Panc1 (cell line): ENCODE measurements at regions not wholly inside any gene's neighbourhood (a gene's known extent, or its start where the extent isn't known, plus 50 kb on each side); places are given as distances from the start of the nearest gene placed in this dataset.
A peak's percentile ranks its signal among the peaks of the same experiment; 100 is the strongest.

Experiments used
- ATAC-seq: fragments of 200-7000 bp; cut with Tn5 transposase; 2 replicates; pipeline ENCODE4 v1.9.1; 2020; ENCODE audit warnings: mild to moderate bottlenecking, moderate library complexity
- BruUV-seq: library from RNA; stranded (reverse); fragments of 400-500 nt; replicated peaks from 2 replicates; lab custom pipeline; 2021; lab: Mats Ljungman, UMichigan
- CTCF ChIA-PET: fragments of 300-600 bp; sonication (Branson Sonifier 250); formaldehyde crosslinking; loops from one replicate; lab custom pipeline; 2022; ENCODE audit warnings: antibody characterized with exemption; lab: Charles Lee
- POLR2A ChIA-PET: fragments of 300-600 bp; sonication (Branson Sonifier 250); formaldehyde crosslinking; loops from one replicate; lab custom pipeline; 2022; ENCODE audit warnings: antibody characterized with exemption; lab: Charles Lee
- DNase-seq: peaks from one replicate; pipeline ENCODE4 v3.0.0-alpha.2; 2010; ENCODE audit warnings: low read depth, low spot score
- H3K27ac ChIP-seq: 2 replicates; pipeline ENCODE4 v1.5.1; 2011; ENCODE audit warnings: mild to moderate bottlenecking, low read length, inconsistent platforms
- H3K27me3 ChIP-seq: fragments of 200-500 bp; sonication (Bioruptor generic); 2 replicates; pipeline ENCODE4 v1.6.0; 2014; ENCODE audit warnings: low read length, inconsistent platforms; ENCODE audit not compliant: control insufficient read depth, insufficient read depth
- H3K36me3 ChIP-seq: fragments of 200-500 bp; sonication (Bioruptor generic); 2 replicates; pipeline ENCODE4 v1.5.1; 2014; ENCODE audit warnings: inconsistent platforms, mild to moderate bottlenecking, low read length, moderate library complexity; ENCODE audit not compliant: control insufficient read depth, insufficient read depth
- H3K4me1 ChIP-seq: 2 replicates; pipeline ENCODE4 v1.5.1; 2011; ENCODE audit warnings: inconsistent platforms, mild to moderate bottlenecking, low read length, moderate library complexity; ENCODE audit not compliant: control insufficient read depth, insufficient read depth
- H3K4me3 ChIP-seq, 2 experiments: 2 replicates each; pipeline ENCODE4 v1.5.1; 2011 to 2012; ENCODE audit warnings: low read depth in 2 of 2, low read length in 2 of 2, mild to moderate bottlenecking in 2 of 2, inconsistent platforms in 1 of 2, moderate library complexity in 1 of 2
- H3K9me3 ChIP-seq: fragments of 200-500 bp; sonication (Bioruptor generic); 2 replicates; pipeline ENCODE4 v1.5.1; 2014; ENCODE audit warnings: low read depth, mild to moderate bottlenecking, inconsistent platforms, low read length, moderate library complexity; ENCODE audit not compliant: control insufficient read depth, insufficient read depth
- CTCF ChIP-seq: fragments of 450-650 bp; IDR thresholded peaks from 2 replicates; pipeline ENCODE4 v1.5.1; 2017; ENCODE audit warnings: mild to moderate bottlenecking
- POLR2AphosphoS5 ChIP-seq: IDR thresholded peaks from 2 replicates; pipeline ENCODE4 v1.6.1; 2012; ENCODE audit warnings: mild to moderate bottlenecking, low read depth, low read length, moderate library complexity
- REST ChIP-seq, 2 experiments: IDR thresholded peaks; 2 replicates each; pipeline ENCODE4 v1.6.1; 2011 to 2012; ENCODE audit warnings: low read depth in 2 of 2, control low read depth in 1 of 2, low read length in 1 of 2, mild to moderate bottlenecking in 1 of 2, moderate library complexity in 1 of 2; ENCODE audit not compliant: insufficient read depth in 1 of 2
- SIN3A ChIP-seq: IDR thresholded peaks from 2 replicates; pipeline ENCODE4 v1.6.1; 2012; ENCODE audit warnings: low read depth, mild to moderate bottlenecking, low read length, moderate library complexity, borderline replicate concordance; ENCODE audit not compliant: insufficient read depth
- TCF7L2 ChIP-seq: IDR thresholded peaks from 2 replicates; pipeline ENCODE4 v1.6.1; 2011; ENCODE audit warnings: mild to moderate bottlenecking, low read depth, low read length, inconsistent platforms
- in situ Hi-C: cut with HindIII; loops from 2 replicates; pipeline ENCODE4 v1.10.0; 2016; ENCODE audit warnings: low sequenced_read_pairs, low pct_unique_long_range_greater_than_20kb
- intact Hi-C: fragments of 100-400 bp; cut with micrococcal nuclease; formaldehyde crosslinking; loops from one replicate; pipeline ENCODE4 v1.10.0; 2022; ENCODE audit not compliant: unreplicated experiment

GRCh38 chr21:41624674-41625310 lies 116.8 kb upstream of the TMPRSS2 start:
- ChIA-PET POLR2A (no interaction called here), CTCF (no interaction called here)
- Histone ChIP-seq H3K4me1 (no peaks in the 10 kb centered on the region; the same call in 1 of the 2 replicates), H3K9me3 (peaks cover 10% of the 10 kb centered on the region; the same call in 1 of the 2 replicates), H3K36me3 (no peaks in the 10 kb centered on the region), H3K4me3 (no peak overlapping the region), H3K27me3 (no peaks in the 10 kb centered on the region), H3K27ac (peak overlapping the region; percentile 71; the same call in 1 of the 2 replicates)
- TF ChIP-seq POLR2AphosphoS5 (no peak), SIN3A (no peak), CTCF (no peak), TCF7L2 (no peak), REST (IDR thresholded peaks at IDR 0.05; ENCODE audit: insufficient read depth in 1 of 2, low read depth in 2 of 2, low read length in 1 of 2) (no peak)
- no TSS peak for BruUV-seq
- intact Hi-C loops: no loop called here
- in situ Hi-C loops: loop anchor here (25.0 kb wide), 1 partner anchor 138 kb away; the partner anchor contains the start of gene RIPK4
- no peak for ATAC-seq
- DNase-seq: no peak

- no peak for TF ChIP-seq TCF7L2
- TF ChIP-seq REST (IDR thresholded peaks at IDR 0.05; ENCODE audit: insufficient read depth in 1 of 2, low read depth in 2 of 2, low read length in 1 of 2): no peak
- no peak for TF ChIP-seq POLR2AphosphoS5
- TF ChIP-seq SIN3A: no peak
- TF ChIP-seq CTCF: no peak
- CTCF ChIA-PET: no interaction called here
- H3K27me3 ChIP-seq: no peaks in the 10 kb centered on the region
- H3K4me1 ChIP-seq: no peaks in the 10 kb centered on the region; the same call in 1 of the 2 replicates
- no TSS peak for BruUV-seq
- no peaks in the 10 kb centered on the region for H3K36me3 ChIP-seq
- in situ Hi-C loops (loop anchor here (25.0 kb wide), 1 partner anchor 138 kb away; the partner anchor contains the start of gene RIPK4), intact Hi-C loops (no loop called here)
- POLR2A ChIA-PET: no interaction called here
- DNase-seq (no peak), ATAC-seq (no peak)
- H3K9me3 ChIP-seq: peaks cover 10% of the 10 kb centered on the region; the same call in 1 of the 2 replicates
- H3K4me3 ChIP-seq: no peak overlapping the region
- peak overlapping the region; percentile 44; the same call in 1 of the 2 replicates for H3K27ac ChIP-seq
Observed at GRCh38 chr21:41623945-41624344, 116.0 kb upstream of the TMPRSS2 start.
